Prostate gland (tissue), 2 donors: ENCODE measurements at regions not wholly inside any gene's neighbourhood (a gene's known extent, or its start where the extent isn't known, plus 50 kb on each side); places are given as distances from the start of the nearest gene placed in this dataset.
"Not testable (repeated sequence)": the region's sequence is repeated elsewhere in the genome, so short reads cannot be mapped to it uniquely, and the experiment has no call there.

ENCODE experiments used
- DNase-seq: peaks from one replicate; pipeline ENCODE4 v3.0.0-alpha.2; 2019; ENCODE audit warnings: low spot score
- H3K27ac ChIP-seq, 2 donors: fragments of 200-600 bp; sonication (generic); 2 replicates each; pipeline ENCODE4 v1.5.1; 2017 to 2019
- H3K27me3 ChIP-seq: fragments of 200-600 bp; sonication (generic); replicated peaks from 2 replicates; pipeline ENCODE4 v1.5.1; 2019; ENCODE audit not compliant: insufficient read depth
- H3K36me3 ChIP-seq, 2 donors: fragments of 200-600 bp; sonication (generic); 1 replicate in 1 of 2; 2 replicates in 1 of 2; pipeline versions ENCODE4 v1.5.1 to v1.8.1; 2017 to 2019
- H3K4me1 ChIP-seq: fragments of 200-600 bp; sonication (generic); replicated peaks from 2 replicates; pipeline ENCODE4 v1.5.1; 2019
- H3K4me3 ChIP-seq, 2 donors: fragments of 200-600 bp; sonication (generic); 2 replicates each; pipeline ENCODE4 v1.5.1; 2017 to 2019
- H3K9me3 ChIP-seq: fragments of 200-600 bp; sonication (generic); 2 replicates; pipeline ENCODE4 v1.5.1; 2017
- CTCF ChIP-seq, 4 experiments: fragments of 200-600 bp in 2 of 4; fragments of 450-650 bp in 2 of 4; sonication (generic) in 2 of 4; IDR thresholded peaks; 1 replicate in 3 of 4; 2 replicates in 1 of 4; pipeline ENCODE4 v1.5.1; 2016 to 2019; ENCODE audit warnings: antibody characterized with exemption in 4 of 4, mild to moderate bottlenecking in 2 of 4, moderate library complexity in 2 of 4
- POLR2A ChIP-seq: fragments of 450-650 bp; IDR thresholded peaks from one replicate; pipeline ENCODE4 v1.6.1; 2016; ENCODE audit warnings: antibody characterized with exemption, mild to moderate bottlenecking
- POLR2AphosphoS5 ChIP-seq: sonication (generic); formaldehyde crosslinking; IDR thresholded peaks from one replicate; pipeline ENCODE4 v1.6.1; 2017; ENCODE audit warnings: antibody characterized with exemption
- WGBS: methylation state at CpG from one replicate; pipeline ENCODE4 v1.1.5; 2018; 5-methylcytosine and 5-hydroxymethylcytosine counted together
- intact Hi-C: fragments of 100-400 bp; cut with DNase I; formaldehyde crosslinking; loops from one replicate; pipeline ENCODE4 v1.14.2; 2022

DNA sequence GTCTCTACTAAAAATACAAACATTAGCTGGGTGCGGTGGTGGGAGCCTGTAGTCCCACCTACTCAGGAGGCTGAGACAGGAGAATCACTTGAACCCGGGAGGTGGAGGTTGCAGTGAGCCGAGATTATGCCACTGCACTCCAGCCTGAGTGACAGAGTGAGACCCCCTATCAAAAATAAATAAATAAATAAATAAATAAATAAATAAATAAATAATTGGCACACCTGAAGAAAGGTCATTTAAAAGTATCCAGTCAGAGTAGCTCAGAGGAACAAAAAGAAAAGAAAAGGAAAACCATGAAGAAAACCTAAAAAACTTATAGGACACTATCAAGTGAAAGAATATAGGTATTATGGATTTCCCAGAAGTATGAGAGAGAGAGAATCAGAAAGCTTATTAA is 330.1 kb upstream of the AR start:
- H3K4me3 ChIP-seq, H3K27ac ChIP-seq, DNase-seq, H3K9me3 ChIP-seq, H3K27me3 ChIP-seq, H3K36me3 ChIP-seq, intact Hi-C loops, H3K4me1 ChIP-seq: not testable (repeated sequence)
- WGBS: 100% methylated on average over 3 of the region's 3 CpGs

GRCh38 chrX:67207912-67208311 is 335.9 kb upstream of the AR start:
- intact Hi-C loops: no loop called here
- Histone ChIP-seq H3K27ac (no peak overlapping the region), H3K4me1 (no peaks in the 10 kb centered on the region), H3K36me3 (no peaks in the 10 kb centered on the region), H3K4me3 (no peak overlapping the region), H3K27me3 (no peaks in the 10 kb centered on the region), H3K9me3 (no peaks in the 10 kb centered on the region)
- TF ChIP-seq POLR2A (no peak), CTCF (IDR thresholded peaks at IDR 0.05) (no peak), POLR2AphosphoS5 (no peak)
- DNase-seq: no peak
- 80% methylated on average over 4 of the region's 4 CpGs for WGBS

GRCh38 chrX:67159437-67159836 is 384.4 kb upstream of the AR start:
- Histone ChIP-seq H3K9me3 (no peaks in the 10 kb centered on the region), H3K36me3 (no peaks in the 10 kb centered on the region), H3K4me3 (no peak overlapping the region), H3K27ac (no peak overlapping the region), H3K4me1 (no peaks in the 10 kb centered on the region), H3K27me3 (no peaks in the 10 kb centered on the region)
- intact Hi-C loops: no loop called here
- WGBS: 71% methylated on average over 2 of the region's 2 CpGs
- no peak for DNase-seq
- TF ChIP-seq POLR2AphosphoS5 (no peak), POLR2A (no peak), CTCF (IDR thresholded peaks at IDR 0.05) (no peak)

DNA sequence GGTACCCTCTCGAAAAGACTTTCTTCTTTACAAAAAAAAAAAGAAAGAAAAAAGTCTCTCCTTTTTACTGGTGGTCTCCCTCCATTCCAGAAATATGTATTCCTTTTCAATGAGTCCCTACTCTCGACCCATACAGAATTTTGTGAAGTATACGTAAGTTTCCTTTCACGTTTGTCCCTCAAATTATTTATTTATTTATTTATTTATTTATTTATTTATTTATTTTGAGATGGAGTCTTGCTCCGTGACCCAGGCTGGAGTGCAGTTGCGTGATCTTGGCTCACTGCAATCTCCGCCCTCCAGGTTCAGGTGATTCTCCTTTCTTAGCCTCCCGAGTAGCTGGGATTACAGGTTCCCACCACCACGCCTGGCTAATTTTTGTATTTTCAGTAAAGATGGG is 429.2 kb upstream of the AR start:
- H3K36me3 ChIP-seq: no peaks in the 10 kb centered on the region
- H3K27me3 ChIP-seq: no peaks in the 10 kb centered on the region
- 91% methylated on average over 9 of the region's 9 CpGs for WGBS
- H3K4me1 ChIP-seq: no peaks in the 10 kb centered on the region
- no peak for DNase-seq
- H3K9me3 ChIP-seq: no peaks in the 10 kb centered on the region
- H3K4me3 ChIP-seq: no peak overlapping the region
- TF ChIP-seq POLR2AphosphoS5: no peak
- TF ChIP-seq POLR2A: no peak
- TF ChIP-seq CTCF (IDR thresholded peaks at IDR 0.05): no peak
- no peak overlapping the region for H3K27ac ChIP-seq
- intact Hi-C loops: no loop called here

GRCh38 chrX:67105758-67106116 is 438.1 kb upstream of the AR start:
- no peak for DNase-seq
- no peak for TF ChIP-seq CTCF (IDR thresholded peaks at IDR 0.05)
- TF ChIP-seq POLR2A: no peak
- no peak for TF ChIP-seq POLR2AphosphoS5
- 57% methylated on average over 2 of the region's 2 CpGs for WGBS
- Histone ChIP-seq H3K27ac (no peak overlapping the region), H3K4me3 (no peak overlapping the region), H3K4me1 (no peaks in the 10 kb centered on the region), H3K9me3 (no peaks in the 10 kb centered on the region), H3K36me3 (no peaks in the 10 kb centered on the region), H3K27me3 (no peaks in the 10 kb centered on the region)
- intact Hi-C loops: no loop called here
